Vagina (tissue), 2 donors: ENCODE measurements at regions not wholly inside any gene's neighbourhood (a gene's known extent, or its start where the extent isn't known, plus 50 kb on each side); places are given as distances from the start of the nearest gene placed in this dataset.

Experiments used
- DNase-seq, 2 donors: peaks; one replicate each; pipeline ENCODE4 v3.0.0-alpha.2; 2017; ENCODE audit errors: extremely low spot score in 2 of 2
- H3K27ac ChIP-seq: fragments of 200-600 bp; sonication (generic); one replicate; pipeline ENCODE4 v1.5.1; 2019
- H3K27me3 ChIP-seq: fragments of 200-600 bp; sonication (generic); one replicate; pipeline ENCODE4 v1.5.1; 2019
- H3K36me3 ChIP-seq, 2 donors: fragments of 200-600 bp; sonication (generic); one replicate each; pipeline ENCODE4 v1.5.1; 2017 to 2019
- H3K4me1 ChIP-seq: fragments of 200-600 bp; sonication (generic); one replicate; pipeline ENCODE4 v1.5.1; 2019
- H3K4me3 ChIP-seq, 2 donors: fragments of 200-600 bp; sonication (generic); 1 replicate in 1 of 2; 2 replicates in 1 of 2; pipeline ENCODE4 v1.5.1; 2016 to 2019
- H3K9me3 ChIP-seq: fragments of 200-600 bp; sonication (generic); one replicate; pipeline ENCODE4 v1.5.1; 2019
- CTCF ChIP-seq, 3 experiments: fragments of 450-650 bp in 2 of 3; fragments of 200-600 bp in 1 of 3; sonication (generic) in 1 of 3; IDR thresholded peaks; one replicate each; pipeline ENCODE4 v1.5.1; 2017 to 2019; ENCODE audit warnings: antibody characterized with exemption in 3 of 3, mild to moderate bottlenecking in 2 of 3, moderate library complexity in 2 of 3
- POLR2A ChIP-seq, 2 donors: fragments of 450-650 bp; IDR thresholded peaks; one replicate each; pipeline ENCODE4 v1.6.1; 2017; ENCODE audit warnings: antibody characterized with exemption in 2 of 2, mild to moderate bottlenecking in 2 of 2, moderate library complexity in 2 of 2
- POLR2AphosphoS5 ChIP-seq, 2 donors: sonication (generic); formaldehyde crosslinking; IDR thresholded peaks; one replicate each; pipeline ENCODE4 v1.9.0; 2017; ENCODE audit warnings: antibody characterized with exemption in 2 of 2, mild to moderate bottlenecking in 2 of 2, low read depth in 1 of 2; ENCODE audit not compliant: insufficient read depth in 1 of 2
- intact Hi-C: fragments of 100-400 bp; cut with DNase I; formaldehyde crosslinking; loops from one replicate; pipeline ENCODE4 v1.15.1; 2023

- intact Hi-C loops, result no loop called here
- H3K9me3 ChIP-seq, result no peaks in the 10 kb centered on the region
- H3K4me3 ChIP-seq, result no peak overlapping the region
- H3K27me3 ChIP-seq, result no peaks in the 10 kb centered on the region
- TF ChIP-seq POLR2AphosphoS5 (IDR thresholded peaks at IDR 0.05; ENCODE audit: insufficient read depth in 1 of 2, low read depth in 1 of 2) (no peak), POLR2A (IDR thresholded peaks at IDR 0.05) (no peak), CTCF (IDR thresholded peaks at IDR 0.05) (no peak)
- H3K4me1 ChIP-seq, result peaks cover 13% of the 10 kb centered on the region
- H3K36me3 ChIP-seq, result no peaks in the 10 kb centered on the region
- peak overlapping the region; percentile 75 for H3K27ac ChIP-seq
- DNase-seq, result peak; percentile 81 to 89
Observed at GRCh38 chr1:30196872-30197638, 526.3 kb downstream of the MATN1 start.

GRCh38 chr1:30196457-30196856, 526.9 kb downstream of the MATN1 start:
- no peak overlapping the region for H3K4me3 ChIP-seq
- no peaks in the 10 kb centered on the region for H3K36me3 ChIP-seq
- TF ChIP-seq POLR2AphosphoS5 (IDR thresholded peaks at IDR 0.05; ENCODE audit: insufficient read depth in 1 of 2, low read depth in 1 of 2) (no peak), POLR2A (IDR thresholded peaks at IDR 0.05) (no peak), CTCF (IDR thresholded peaks at IDR 0.05) (no peak)
- H3K27me3 ChIP-seq, result no peaks in the 10 kb centered on the region
- DNase-seq, result peak in 1 of 2 donors; percentile 67
- intact Hi-C loops, result no loop called here
- peaks cover 13% of the 10 kb centered on the region for H3K4me1 ChIP-seq
- peak overlapping the region; percentile 75 for H3K27ac ChIP-seq
- no peaks in the 10 kb centered on the region for H3K9me3 ChIP-seq

GRCh38 chr1:30195424-30196134, 527.8 kb downstream of the MATN1 start:
- H3K4me3 ChIP-seq, result no peak overlapping the region
- no peaks in the 10 kb centered on the region for H3K9me3 ChIP-seq
- no peaks in the 10 kb centered on the region for H3K27me3 ChIP-seq
- peaks cover 20% of the 10 kb centered on the region for H3K4me1 ChIP-seq
- TF ChIP-seq POLR2AphosphoS5 (IDR thresholded peaks at IDR 0.05; ENCODE audit: insufficient read depth in 1 of 2, low read depth in 1 of 2) (no peak), POLR2A (IDR thresholded peaks at IDR 0.05) (no peak), CTCF (IDR thresholded peaks at IDR 0.05) (no peak)
- H3K36me3 ChIP-seq, result no peaks in the 10 kb centered on the region
- H3K27ac ChIP-seq, result peak overlapping the region; percentile 75
- intact Hi-C loops, result no loop called here
- peak; percentile 61 to 72 for DNase-seq

GRCh38 chr1:30194741-30195423, 528.5 kb downstream of the MATN1 start:
- TF ChIP-seq CTCF (IDR thresholded peaks at IDR 0.05), result no peak
- TF ChIP-seq POLR2A (IDR thresholded peaks at IDR 0.05), result no peak
- no peak for TF ChIP-seq POLR2AphosphoS5 (IDR thresholded peaks at IDR 0.05; ENCODE audit: insufficient read depth in 1 of 2, low read depth in 1 of 2)
- peak in 1 of 2 donors; percentile 58 for DNase-seq
- Histone ChIP-seq H3K27me3 (no peaks in the 10 kb centered on the region), H3K36me3 (no peaks in the 10 kb centered on the region), H3K27ac (peak overlapping the region; percentile 75), H3K9me3 (no peaks in the 10 kb centered on the region), H3K4me3 (no peak overlapping the region), H3K4me1 (peaks cover 27% of the 10 kb centered on the region)
- intact Hi-C loops, result no loop called here
